NK-92 treated with Interleukin-12 subunit alpha and Interleukin-12 subunit beta, amount 100 ng/mL, for 24 hours (cell line): ENCODE measurements at regions not wholly inside any gene's neighbourhood (a gene's known extent, or its start where the extent isn't known, plus 50 kb on each side); places are given as distances from the start of the nearest gene placed in this dataset.

Experiments used
- DNase-seq: peaks from one replicate; lab custom pipeline; 2025; lab: John Stamatoyannopoulos, UW

- DNase-seq: no peak
Measured at GRCh38 chr11:81422402-81422801, 1311.3 kb downstream of the FAM181B start.

DNA sequence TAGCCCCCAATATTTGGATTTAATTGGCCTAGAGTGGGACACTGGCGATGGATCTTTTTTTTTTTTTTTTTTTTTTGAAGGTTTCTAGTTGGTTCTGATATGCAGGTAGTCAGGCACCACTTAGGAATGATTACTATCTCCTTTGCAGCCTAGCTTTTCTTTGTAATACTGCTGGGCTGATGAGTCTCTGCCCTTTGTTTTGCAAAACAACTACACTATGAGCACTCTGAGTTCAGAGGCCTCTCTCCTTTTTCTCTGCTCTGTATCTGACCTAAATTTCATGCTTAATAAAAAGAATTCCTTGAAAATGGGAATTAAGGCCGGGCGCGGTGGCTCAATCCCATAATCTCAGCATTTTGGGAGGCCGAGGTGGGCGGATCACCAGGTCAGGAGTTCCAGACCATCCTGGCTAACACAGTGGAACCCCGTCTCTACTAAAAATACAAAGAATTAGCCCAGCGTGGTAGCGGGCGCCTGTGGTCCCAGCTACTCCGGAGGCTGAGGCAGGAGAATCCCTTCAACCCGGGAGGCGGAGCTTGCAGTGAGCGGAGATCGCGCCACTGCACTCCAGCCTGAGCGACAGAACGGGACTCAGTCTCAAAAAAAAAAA, 1312.3 kb downstream of the FAM181B start:
- DNase-seq: no peak

GRCh38 chr11:81420668-81421250, 1312.9 kb downstream of the FAM181B start:
- DNase-seq: no peak

DNA sequence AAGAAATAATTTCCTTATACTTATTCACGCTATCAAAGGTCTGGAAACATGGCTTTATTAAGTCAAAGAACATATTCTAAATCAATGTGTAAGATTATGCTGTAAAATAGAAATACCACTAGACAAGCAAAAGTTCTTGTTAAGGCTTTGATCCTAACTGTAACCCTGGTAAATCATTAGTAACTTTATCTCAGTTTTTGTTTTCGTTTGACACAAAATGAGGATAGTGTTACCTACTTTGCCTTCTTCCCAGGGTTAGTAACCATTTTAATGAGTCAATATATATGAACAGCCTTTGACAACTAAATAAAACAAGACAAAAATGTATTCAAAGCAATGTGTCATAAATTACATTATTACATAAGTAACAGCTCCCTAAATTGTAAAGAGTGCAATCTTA, 1336.3 kb downstream of the FAM181B start:
- no peak for DNase-seq

DNA sequence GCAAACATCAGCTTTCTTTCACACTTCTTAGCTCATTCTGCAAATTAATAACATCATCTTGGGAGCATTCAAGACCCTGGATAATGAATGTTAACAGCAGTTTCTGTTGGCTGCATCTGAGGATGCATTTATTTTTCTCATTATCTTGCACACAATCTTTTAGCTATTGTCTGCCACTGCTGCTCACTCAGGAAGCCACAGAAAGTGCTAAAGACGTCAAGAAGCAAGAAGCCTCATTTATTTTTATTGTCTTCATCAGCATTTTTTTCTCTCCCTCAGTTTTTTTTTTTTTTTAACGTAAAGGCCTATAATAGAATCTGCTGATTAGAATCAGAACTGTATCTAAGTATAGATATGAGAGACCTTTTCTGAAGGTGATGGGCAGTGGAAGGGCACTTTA, 1339.4 kb downstream of the FAM181B start:
- DNase-seq: no peak

- DNase-seq: no peak
Measured at GRCh38 chr11:81388326-81388725, 1345.3 kb downstream of the FAM181B start.

- no peak for DNase-seq
Measured at GRCh38 chr11:81380395-81380794, 1353.3 kb downstream of the FAM181B start.

DNA sequence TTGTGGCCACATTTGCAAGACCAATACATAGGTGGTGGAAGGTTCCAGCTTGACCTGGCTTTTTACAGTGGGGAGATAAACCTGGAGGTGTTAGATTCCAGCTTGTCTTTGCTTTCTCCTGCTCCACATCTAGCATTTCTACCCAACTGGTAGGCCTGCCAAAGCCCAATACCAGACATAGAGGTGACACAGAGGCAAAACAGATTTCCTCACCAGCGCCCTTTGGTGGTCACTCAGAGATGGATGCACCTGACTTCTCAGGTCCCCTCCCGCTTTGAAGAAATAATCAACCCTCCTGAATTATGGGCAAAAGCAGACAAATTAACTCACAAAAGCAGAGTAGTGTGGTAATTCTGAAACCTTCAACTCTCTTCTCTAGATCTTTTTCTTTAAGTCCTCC, 1356.2 kb downstream of the FAM181B start:
- DNase-seq: no peak

DNA sequence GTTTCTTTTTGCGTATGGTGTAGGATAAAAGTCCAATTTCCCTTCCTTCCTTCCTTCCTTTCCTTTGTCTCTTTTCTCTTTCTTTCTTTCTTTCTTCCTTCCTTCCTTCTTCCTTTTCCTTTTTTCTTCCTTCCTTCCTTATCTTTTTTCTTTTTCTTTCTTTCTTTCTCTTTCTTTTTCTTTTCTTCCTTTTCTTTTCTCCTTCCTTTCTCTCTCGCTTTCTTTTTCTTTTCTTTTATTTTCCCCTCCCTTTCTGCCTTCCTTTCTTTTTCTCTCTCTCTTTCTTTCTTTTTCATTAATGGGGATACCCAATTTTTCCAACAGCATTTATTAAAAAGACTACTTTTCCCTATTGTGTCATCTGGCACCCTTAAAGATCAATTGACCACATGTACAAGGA, 1359.7 kb downstream of the FAM181B start:
- DNase-seq: no peak

DNA sequence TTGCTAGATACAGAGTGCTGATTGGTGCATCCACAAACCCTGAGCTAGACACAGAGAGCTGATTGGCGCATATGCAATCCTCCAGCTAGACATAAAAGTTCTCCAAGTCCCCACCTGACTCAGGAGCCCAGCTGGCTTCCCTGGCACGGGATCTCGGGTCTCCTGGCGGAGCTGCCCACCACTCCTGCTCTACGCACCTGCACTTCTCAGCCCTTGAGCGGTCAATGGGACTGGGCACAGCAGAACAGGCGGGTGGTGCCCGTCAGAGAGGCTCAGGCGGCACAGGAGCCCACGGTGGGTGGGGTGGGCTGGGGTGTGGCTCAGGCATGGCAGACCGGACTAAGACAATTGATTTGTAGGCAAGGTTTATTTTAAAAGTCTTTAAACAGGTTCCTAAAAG, 1365.5 kb downstream of the FAM181B start:
- DNase-seq: no peak

- no peak for DNase-seq
Measured at GRCh38 chr11:81365496-81365895, 1368.2 kb downstream of the FAM181B start.

DNA sequence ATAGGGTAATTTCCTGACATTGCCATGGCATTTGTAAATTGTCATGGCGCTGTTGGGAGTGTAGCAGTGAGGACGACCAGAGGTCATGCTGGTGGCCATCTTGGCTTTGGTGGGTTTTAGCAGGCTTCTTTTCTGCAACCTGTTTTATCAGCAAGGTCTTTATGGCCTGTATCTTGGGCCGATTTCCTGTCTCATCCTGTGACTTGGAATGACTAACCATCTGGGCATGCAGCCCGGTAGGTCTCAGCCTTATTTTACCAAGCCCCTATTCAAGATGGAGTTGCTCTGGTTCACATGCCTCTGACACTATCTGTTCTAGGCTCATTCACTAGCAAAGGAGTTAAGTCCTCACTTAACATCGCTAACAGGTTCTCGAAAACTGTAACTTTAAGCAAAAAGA, 1374.2 kb downstream of the FAM181B start:
- DNase-seq: no peak

DNA sequence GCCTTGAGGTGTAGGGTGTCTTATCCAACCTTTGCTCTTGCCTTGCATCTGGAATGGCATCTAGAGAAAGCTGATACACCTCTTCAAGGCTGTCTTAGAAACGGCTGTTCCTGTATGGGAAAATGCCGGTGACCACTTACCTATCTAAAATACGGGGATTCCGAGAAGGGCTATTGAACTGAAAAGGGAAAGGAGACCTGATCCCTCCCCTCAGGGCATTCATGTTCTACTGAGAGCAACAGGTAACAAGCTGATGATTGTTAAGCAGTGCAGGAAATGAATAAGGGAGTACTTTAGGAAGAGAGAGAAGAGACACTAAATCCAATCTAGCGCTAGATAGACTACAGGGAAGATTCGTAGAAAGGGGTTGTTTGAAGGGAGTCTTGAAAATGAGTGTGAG, 1388.1 kb downstream of the FAM181B start:
- no peak for DNase-seq

DNA sequence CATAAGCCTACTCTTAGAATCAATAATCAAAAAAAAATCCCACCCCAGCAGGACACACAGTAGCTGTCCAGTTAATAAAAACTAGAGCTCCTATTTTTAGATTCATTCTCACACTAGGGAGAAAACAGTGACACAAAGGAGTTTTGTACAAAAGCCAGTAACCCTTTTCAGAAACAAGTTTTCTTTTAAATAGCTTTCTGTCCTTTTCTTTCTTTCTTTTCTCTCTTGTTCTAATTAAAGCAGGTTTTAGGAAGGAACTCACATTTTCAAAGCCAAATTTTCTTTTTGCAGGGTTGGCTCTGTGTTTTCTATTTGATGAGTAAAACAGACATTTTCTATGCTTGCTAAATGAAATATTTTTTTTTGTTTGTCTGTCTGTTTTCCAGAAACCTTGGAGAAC, 1390.7 kb downstream of the FAM181B start:
- DNase-seq: no peak

- no peak for DNase-seq
Measured at GRCh38 chr11:81340225-81340624, 1393.4 kb downstream of the FAM181B start.

- DNase-seq: no peak
Measured at GRCh38 chr11:81339521-81339920, 1394.1 kb downstream of the FAM181B start.

DNA sequence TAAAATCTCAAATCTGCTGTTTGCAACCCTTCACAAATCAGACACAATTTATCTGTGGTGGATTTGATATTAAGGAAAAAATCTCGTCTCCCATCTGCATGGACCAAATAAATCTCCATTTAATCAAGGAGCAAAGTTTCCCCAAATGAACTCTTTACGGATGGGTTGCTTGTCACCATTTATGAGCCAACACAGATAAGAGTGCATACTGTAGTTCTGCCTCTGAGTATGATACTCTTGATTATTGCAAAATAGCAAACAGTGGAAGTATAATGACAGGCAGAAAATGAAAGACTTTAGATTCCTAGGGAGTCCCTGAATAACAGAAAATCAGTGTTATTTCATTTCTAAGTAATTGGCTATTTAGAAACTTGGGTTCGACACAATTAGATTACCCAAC, 1395.9 kb downstream of the FAM181B start:
- no peak for DNase-seq

DNA sequence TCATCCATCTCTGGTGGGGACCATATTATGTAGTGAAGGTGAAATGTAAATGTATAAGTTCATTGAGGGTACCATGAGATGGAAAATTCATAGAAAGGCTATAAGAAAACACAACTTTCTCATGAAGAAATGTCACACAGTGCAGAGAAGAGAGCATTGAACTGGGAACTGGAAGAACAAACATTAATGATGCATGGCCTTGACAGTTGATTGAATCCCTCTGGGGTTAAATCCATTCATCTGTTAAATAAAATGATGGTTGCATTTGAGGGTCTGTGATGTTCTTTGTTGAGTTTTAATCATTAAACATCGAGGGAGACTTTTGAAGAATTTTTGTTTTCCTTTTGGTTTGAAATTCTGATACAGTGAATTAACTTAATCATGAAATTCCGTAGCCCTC, 1401.4 kb downstream of the FAM181B start:
- no peak for DNase-seq

- DNase-seq: no peak
Measured at GRCh38 chr11:81331611-81332235, 1401.9 kb downstream of the FAM181B start.

DNA sequence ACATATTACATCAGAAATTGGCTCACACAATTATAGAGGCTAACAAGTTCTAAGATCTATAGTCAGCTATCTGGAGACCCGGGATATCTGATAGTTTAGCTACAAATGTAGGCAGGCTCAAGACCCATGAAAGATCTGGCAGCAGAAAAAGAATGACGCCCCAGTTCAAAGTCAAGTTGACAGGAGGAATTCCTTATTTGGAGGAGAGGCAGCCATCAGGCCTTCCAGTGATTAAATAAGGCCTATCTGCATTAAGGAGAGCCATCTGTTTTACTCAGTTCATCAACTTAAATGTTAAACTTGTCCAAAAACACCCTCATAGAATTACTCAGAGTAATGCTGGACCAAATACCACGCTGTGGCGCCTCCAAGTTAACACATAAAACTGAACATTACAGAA, 1402.6 kb downstream of the FAM181B start:
- no peak for DNase-seq

DNA sequence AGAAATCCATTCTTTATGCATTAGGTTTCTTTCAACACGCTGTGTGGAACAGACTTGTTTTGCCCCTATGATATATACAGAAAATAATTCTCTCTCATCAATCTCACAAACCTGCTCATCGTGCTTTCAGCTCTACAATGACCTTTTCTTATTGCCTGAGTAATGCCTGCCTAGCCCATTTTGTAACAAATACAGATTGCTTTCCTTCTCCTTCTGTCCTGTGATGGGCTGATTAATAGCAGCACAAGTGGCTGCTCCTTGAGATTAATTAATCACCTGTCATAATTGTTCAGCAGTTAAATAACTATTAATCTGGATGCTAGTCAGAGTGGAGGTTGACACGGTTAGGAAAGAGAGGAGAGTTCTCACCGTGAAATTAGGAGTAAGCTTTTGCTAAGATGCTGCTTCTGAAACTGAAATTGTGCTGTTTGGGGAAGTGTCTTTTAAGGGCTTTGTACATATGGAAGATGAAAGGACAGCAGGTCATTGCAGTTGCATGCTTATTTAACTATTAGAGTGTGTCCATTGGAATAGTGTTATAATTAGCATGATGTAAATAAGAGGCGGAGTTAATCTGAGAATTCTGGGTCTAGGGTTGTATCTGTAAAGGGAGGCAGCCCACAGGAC, 1430.5 kb downstream of the FAM181B start:
- DNase-seq: no peak

GRCh38 chr11:81301166-81301830, 1432.4 kb downstream of the FAM181B start:
- no peak for DNase-seq

DNA sequence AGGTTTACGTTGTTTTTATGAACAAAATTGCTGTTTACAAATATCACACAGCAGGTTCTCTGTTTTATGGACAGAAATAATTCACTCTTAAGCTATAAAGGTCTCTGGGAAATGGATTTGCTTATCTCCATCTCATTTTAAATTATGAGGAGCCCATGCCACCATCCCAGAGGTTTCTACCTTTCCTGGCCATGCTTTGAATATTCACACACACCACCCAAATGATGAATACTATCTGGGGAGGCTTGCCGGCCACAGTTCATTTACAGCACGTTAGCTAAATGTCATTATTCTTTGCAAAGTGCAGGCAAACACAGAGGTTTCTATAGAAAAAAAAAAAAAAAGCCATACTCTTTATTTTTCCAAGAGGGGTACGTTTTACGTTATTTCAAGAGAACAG, 1446.7 kb downstream of the FAM181B start:
- no peak for DNase-seq
